ENCODE measurements at regions not wholly inside any gene's neighbourhood (a gene's known extent, or its start where the extent isn't known, plus 50 kb on each side); places are given as distances from the start of the nearest gene placed in this dataset.
A peak's percentile ranks its signal among the peaks of the same experiment; 100 is the strongest.

GRCh38 chr2:144583381-144583729, 63.4 kb upstream of the ZEB2 start:
- DNase-seq: no peak
- no peak overlapping the region for H3K4me3 ChIP-seq (ENCODE audit: low read depth, low read length)
- TF ChIP-seq CTCF (IDR thresholded peaks at IDR 0.05; ENCODE audit: low read depth, low read length): no peak
- H3K36me3 ChIP-seq: no peaks in the 10 kb centered on the region
- H3K27ac ChIP-seq: no peak overlapping the region
- no peaks in the 10 kb centered on the region for H3K27me3 ChIP-seq (ENCODE audit: insufficient read depth, low read depth, severe bottlenecking)
- no peaks in the 10 kb centered on the region for H3K9me3 ChIP-seq (ENCODE audit: severe bottlenecking)

- TF ChIP-seq CTCF (IDR thresholded peaks at IDR 0.05; ENCODE audit: low read depth, low read length): no peak
- H3K9me3 ChIP-seq (ENCODE audit: severe bottlenecking): no peaks in the 10 kb centered on the region
- H3K36me3 ChIP-seq: no peaks in the 10 kb centered on the region
- no peaks in the 10 kb centered on the region for H3K27me3 ChIP-seq (ENCODE audit: insufficient read depth, low read depth, severe bottlenecking)
- H3K4me3 ChIP-seq (ENCODE audit: low read depth, low read length): no peak overlapping the region
- H3K27ac ChIP-seq: no peak overlapping the region
- no peak for DNase-seq
Observed at GRCh38 chr2:144582651-144583380, 62.9 kb upstream of the ZEB2 start.

- Histone ChIP-seq H3K27me3 (ENCODE audit: insufficient read depth, low read depth, severe bottlenecking) (no peaks in the 10 kb centered on the region), H3K36me3 (no peaks in the 10 kb centered on the region), H3K4me3 (ENCODE audit: low read depth, low read length) (peak overlapping the region; percentile 19), H3K9me3 (ENCODE audit: severe bottlenecking) (no peaks in the 10 kb centered on the region), H3K27ac (peak overlapping the region; percentile 66)
- TF ChIP-seq CTCF (IDR thresholded peaks at IDR 0.05; ENCODE audit: low read depth, low read length): no peak
- DNase-seq: peak; percentile 81
Observed at GRCh38 chr2:144580521-144581161, 60.7 kb upstream of the ZEB2 start.

- no peak overlapping the region for H3K4me3 ChIP-seq (ENCODE audit: low read depth, low read length)
- no peak for TF ChIP-seq CTCF (IDR thresholded peaks at IDR 0.05; ENCODE audit: low read depth, low read length)
- no peak for DNase-seq
- H3K27ac ChIP-seq: peak overlapping the region; percentile 66
- no peaks in the 10 kb centered on the region for H3K36me3 ChIP-seq
- no peaks in the 10 kb centered on the region for H3K9me3 ChIP-seq (ENCODE audit: severe bottlenecking)
- no peaks in the 10 kb centered on the region for H3K27me3 ChIP-seq (ENCODE audit: insufficient read depth, low read depth, severe bottlenecking)
Observed at GRCh38 chr2:144579556-144579955, 59.6 kb upstream of the ZEB2 start.

- no peaks in the 10 kb centered on the region for H3K9me3 ChIP-seq (ENCODE audit: severe bottlenecking)
- H3K27ac ChIP-seq: no peak overlapping the region
- no peaks in the 10 kb centered on the region for H3K36me3 ChIP-seq
- no peak overlapping the region for H3K4me3 ChIP-seq (ENCODE audit: low read depth, low read length)
- no peak for TF ChIP-seq CTCF (IDR thresholded peaks at IDR 0.05; ENCODE audit: low read depth, low read length)
- DNase-seq: no peak
- H3K27me3 ChIP-seq (ENCODE audit: insufficient read depth, low read depth, severe bottlenecking): no peaks in the 10 kb centered on the region
Observed at GRCh38 chr2:144578099-144578498, 58.2 kb upstream of the ZEB2 start.

Data from WERI-Rb-1 (cell line).